Breast epithelium (tissue), 3 donors: ENCODE measurements at regions not wholly inside any gene's neighbourhood (a gene's known extent, or its start where the extent isn't known, plus 50 kb on each side); places are given as distances from the start of the nearest gene placed in this dataset.

Source experiments
- CTCF ChIP-seq, 3 donors: fragments of 450-650 bp; IDR thresholded peaks; one replicate each; pipeline ENCODE4 v1.5.1; 2016 to 2017; ENCODE audit warnings: antibody characterized with exemption in 3 of 3, mild to moderate bottlenecking in 3 of 3, moderate library complexity in 3 of 3
- POLR2A ChIP-seq: fragments of 450-650 bp; IDR thresholded peaks from one replicate; pipeline ENCODE4 v1.6.1; 2016; ENCODE audit warnings: antibody characterized with exemption, mild to moderate bottlenecking, moderate library complexity
- POLR2AphosphoS5 ChIP-seq, 3 donors: sonication (generic); formaldehyde crosslinking; IDR thresholded peaks; one replicate each; pipeline ENCODE4 v1.6.1; 2017; ENCODE audit warnings: antibody characterized with exemption in 3 of 3

GRCh38 chr4:177612684-177613083 is 170.4 kb upstream of the AGA start:
- TF ChIP-seq POLR2A: no peak
- no peak for TF ChIP-seq POLR2AphosphoS5 (IDR thresholded peaks at IDR 0.05)
- TF ChIP-seq CTCF (IDR thresholded peaks at IDR 0.05): no peak
